GM10248 (cell line): ENCODE measurements at regions not wholly inside any gene's neighbourhood (a gene's known extent, or its start where the extent isn't known, plus 50 kb on each side); places are given as distances from the start of the nearest gene placed in this dataset.
"Not testable (repeated sequence)": the region's sequence is repeated elsewhere in the genome, so short reads cannot be mapped to it uniquely, and the experiment has no call there.

Experiments used
- CTCF ChIA-PET: fragments of 300-600 bp; sonication (Branson Sonifier 250); formaldehyde crosslinking; extraction: SDS; loops from one replicate; lab custom pipeline; 2021; ENCODE audit warnings: antibody characterized with exemption; lab: Yijun Ruan, JAX
- POLR2A ChIA-PET: fragments of 350-650 bp; sonication (Branson Sonifier 250); formaldehyde crosslinking; extraction: SDS; loops from one replicate; lab custom pipeline; 2020; ENCODE audit warnings: antibody characterized with exemption; lab: Yijun Ruan, JAX
- DNase-seq: peaks from one replicate; pipeline ENCODE4 v3.0.0; 2012; ENCODE audit errors: extremely low spot score
- CTCF ChIP-seq: IDR thresholded peaks from 2 replicates; pipeline ENCODE4 v1.5.1; 2012; ENCODE audit warnings: mild to moderate bottlenecking, low read depth; ENCODE audit errors: extremely low read depth, missing control alignments, control extremely low read depth

- ChIA-PET POLR2A (no interaction called here), CTCF (no interaction called here)
- TF ChIP-seq CTCF, result no peak
- no peak for DNase-seq
Measured at GRCh38 chr10:52954407-52954806, 181.8 kb upstream of the MBL2 start.

GRCh38 chr10:52952391-52953055 lies 179.9 kb upstream of the MBL2 start:
- CTCF ChIA-PET, result interaction anchor here (0.7 to 2.2 kb wide), 10 partner anchors 9 to 364 kb away, joined by 3 to 13 read pairs (median 3); no protein-coding TSS in a partner anchor
- DNase-seq, result no peak
- POLR2A ChIA-PET, result no interaction called here
- no peak for TF ChIP-seq CTCF

- peak; percentile 53 for DNase-seq
- CTCF ChIA-PET, result interaction anchor here (0.7 to 2.2 kb wide), 11 partner anchors 9 to 365 kb away, joined by 3 to 13 read pairs (median 3); no protein-coding TSS in a partner anchor
- peak; percentile 62 for TF ChIP-seq CTCF
- POLR2A ChIA-PET, result no interaction called here
Measured at GRCh38 chr10:52951824-52952223, 179.2 kb upstream of the MBL2 start.

GRCh38 chr10:52950578-52950977 lies 178.0 kb upstream of the MBL2 start:
- TF ChIP-seq CTCF, result no peak
- no peak for DNase-seq
- CTCF ChIA-PET, result no interaction called here
- POLR2A ChIA-PET, result no interaction called here

- TF ChIP-seq CTCF, result peak; percentile 5
- CTCF ChIA-PET, result interaction anchor here (1.3 kb wide), 1 partner anchor 11 kb away, joined by 4 read pairs; no protein-coding TSS in a partner anchor
- POLR2A ChIA-PET, result no interaction called here
- DNase-seq, result no peak
Measured at GRCh38 chr10:52949899-52950298, 177.3 kb upstream of the MBL2 start.

- DNase-seq, result no peak
- POLR2A ChIA-PET, result no interaction called here
- CTCF ChIA-PET, result no interaction called here
- no peak for TF ChIP-seq CTCF
Measured at GRCh38 chr10:52946486-52946885, 173.9 kb upstream of the MBL2 start.

- DNase-seq, POLR2A ChIA-PET: not testable (repeated sequence)
- CTCF ChIA-PET, result interaction anchor here (2.0 kb wide), 1 partner anchor 11 kb away, joined by 6 read pairs; no protein-coding TSS in a partner anchor
Measured at GRCh38 chr10:52945521-52945920, 172.9 kb upstream of the MBL2 start.
